ENCODE measurements at regions not wholly inside any gene's neighbourhood (a gene's known extent, or its start where the extent isn't known, plus 50 kb on each side); places are given as distances from the start of the nearest gene placed in this dataset.

DNA sequence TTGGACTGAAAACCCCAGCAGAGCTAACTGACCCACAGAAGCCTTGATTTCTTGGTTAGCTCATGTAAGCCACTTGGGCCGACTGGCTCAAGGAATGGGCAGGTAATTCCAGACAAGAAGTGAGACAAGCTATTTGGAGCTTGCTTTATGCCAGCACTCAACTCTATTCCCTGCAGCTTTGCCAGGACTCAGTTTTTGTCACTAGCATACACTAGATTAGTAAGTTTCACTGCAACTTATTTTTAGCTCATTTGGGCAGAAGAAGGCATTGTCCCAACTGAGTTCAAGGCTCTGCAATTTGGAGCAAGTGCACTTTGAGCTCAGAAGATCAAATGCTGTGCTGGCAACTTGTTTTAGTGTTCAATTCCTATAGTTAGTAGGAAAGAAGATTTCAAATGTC lies 116.1 kb downstream of the SLC4A3 start:
- no peak for TF ChIP-seq CTCF (conservative IDR thresholded peaks at IDR 0.05; ENCODE audit: low read length)
- TF ChIP-seq EZH2phosphoT487 (IDR thresholded peaks at IDR 0.05; ENCODE audit: borderline replicate concordance): no peak

Data from Loucy (cell line).